Uterus (tissue), 2 donors: ENCODE measurements at regions not wholly inside any gene's neighbourhood (a gene's known extent, or its start where the extent isn't known, plus 50 kb on each side); places are given as distances from the start of the nearest gene placed in this dataset.

Experiments
- POLR2A ChIP-seq, 2 donors: fragments of 450-650 bp; IDR thresholded peaks; one replicate each; pipeline ENCODE4 v1.6.1; 2016; ENCODE audit warnings: antibody characterized with exemption in 2 of 2, mild to moderate bottlenecking in 1 of 2, moderate library complexity in 1 of 2
- TF ChIP-seq, protein P1 (sequence below), 4 experiments: fragments of 200-600 bp in 2 of 4; fragments of 450-650 bp in 2 of 4; sonication (generic) in 2 of 4; IDR thresholded peaks; one replicate each; pipeline ENCODE4 v1.5.1; 2016 to 2019; ENCODE audit warnings: antibody characterized with exemption in 4 of 4, mild to moderate bottlenecking in 2 of 4, moderate library complexity in 1 of 4

DNA sequence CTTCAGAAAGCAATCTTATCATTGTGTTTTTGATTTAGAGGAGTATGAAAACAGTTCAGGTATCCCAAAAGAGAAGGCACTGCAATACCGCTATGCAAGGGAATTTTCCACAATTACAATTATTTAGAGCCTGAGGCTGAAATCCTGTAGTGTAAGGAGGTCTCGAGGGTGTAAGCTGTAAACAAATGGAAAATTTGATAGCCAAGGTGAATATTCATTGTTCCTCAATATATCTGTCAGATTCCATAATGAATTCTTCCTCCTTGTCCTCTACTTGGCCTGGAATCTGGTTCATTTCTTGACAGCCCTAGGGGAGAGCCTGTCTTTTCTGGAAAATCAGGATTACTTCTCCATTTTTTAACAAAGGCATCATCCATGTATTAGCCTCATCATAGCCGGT is 63.1 kb upstream of the SMARCA2 start:
- TF ChIP-seq, protein P1, sequence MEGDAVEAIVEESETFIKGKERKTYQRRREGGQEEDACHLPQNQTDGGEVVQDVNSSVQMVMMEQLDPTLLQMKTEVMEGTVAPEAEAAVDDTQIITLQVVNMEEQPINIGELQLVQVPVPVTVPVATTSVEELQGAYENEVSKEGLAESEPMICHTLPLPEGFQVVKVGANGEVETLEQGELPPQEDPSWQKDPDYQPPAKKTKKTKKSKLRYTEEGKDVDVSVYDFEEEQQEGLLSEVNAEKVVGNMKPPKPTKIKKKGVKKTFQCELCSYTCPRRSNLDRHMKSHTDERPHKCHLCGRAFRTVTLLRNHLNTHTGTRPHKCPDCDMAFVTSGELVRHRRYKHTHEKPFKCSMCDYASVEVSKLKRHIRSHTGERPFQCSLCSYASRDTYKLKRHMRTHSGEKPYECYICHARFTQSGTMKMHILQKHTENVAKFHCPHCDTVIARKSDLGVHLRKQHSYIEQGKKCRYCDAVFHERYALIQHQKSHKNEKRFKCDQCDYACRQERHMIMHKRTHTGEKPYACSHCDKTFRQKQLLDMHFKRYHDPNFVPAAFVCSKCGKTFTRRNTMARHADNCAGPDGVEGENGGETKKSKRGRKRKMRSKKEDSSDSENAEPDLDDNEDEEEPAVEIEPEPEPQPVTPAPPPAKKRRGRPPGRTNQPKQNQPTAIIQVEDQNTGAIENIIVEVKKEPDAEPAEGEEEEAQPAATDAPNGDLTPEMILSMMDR (IDR thresholded peaks at IDR 0.05): no peak
- no peak for TF ChIP-seq POLR2A (IDR thresholded peaks at IDR 0.05)
